ENCODE measurements at regions not wholly inside any gene's neighbourhood (a gene's known extent, or its start where the extent isn't known, plus 50 kb on each side); places are given as distances from the start of the nearest gene placed in this dataset.

DNA sequence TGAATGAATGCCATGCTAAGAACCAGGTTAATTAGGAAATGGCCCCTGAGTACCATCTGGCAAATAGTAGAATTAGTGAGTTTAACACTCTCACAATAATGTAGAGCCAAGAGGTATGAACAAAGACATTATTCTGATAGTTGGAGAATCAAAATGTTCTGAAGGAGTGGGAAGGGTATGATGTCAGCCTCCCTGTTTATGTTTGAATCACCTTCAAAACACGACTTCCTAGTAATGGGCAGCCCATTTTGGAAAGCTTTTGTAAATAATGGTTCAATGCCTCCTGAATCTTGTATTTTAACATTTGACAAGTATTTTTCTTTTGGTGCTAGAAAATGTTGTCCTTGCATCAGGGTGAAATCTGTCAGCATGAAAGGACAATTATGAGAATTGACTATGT, 108.3 kb downstream of the DSEL start:
- Histone ChIP-seq H3K4me1 (no peaks in the 10 kb centered on the region), H3K36me3 (no peaks in the 10 kb centered on the region), H3K27ac (no peak overlapping the region), H3K27me3 (no peaks in the 10 kb centered on the region), H3K9me3 (no peaks in the 10 kb centered on the region), H3K4me3 (no peak overlapping the region)
- ATAC-seq (ENCODE audit: low FRiP score in 2 of 2) (no peak), DNase-seq (no peak)
- TF ChIP-seq EP300 (IDR thresholded peaks at IDR 0.05), result no peak
- TF ChIP-seq POLR2A (IDR thresholded peaks at IDR 0.05), result no peak
- TF ChIP-seq POLR2AphosphoS5 (IDR thresholded peaks at IDR 0.05), result no peak
- TF ChIP-seq CTCF (IDR thresholded peaks at IDR 0.05), result no peak
- WGBS, 2 donors, result 37 to 45% methylated on average over 1 of the region's 1 CpG

GRCh38 chr18:67406714-67407113, 109.8 kb downstream of the DSEL start:
- no peak for ATAC-seq (ENCODE audit: low FRiP score in 2 of 2)
- H3K4me1 ChIP-seq, result no peaks in the 10 kb centered on the region
- no peak overlapping the region for H3K27ac ChIP-seq
- TF ChIP-seq CTCF (IDR thresholded peaks at IDR 0.05), result no peak
- no peak for TF ChIP-seq POLR2A (IDR thresholded peaks at IDR 0.05)
- TF ChIP-seq POLR2AphosphoS5 (IDR thresholded peaks at IDR 0.05), result no peak
- TF ChIP-seq EP300 (IDR thresholded peaks at IDR 0.05), result no peak
- H3K9me3 ChIP-seq, result no peaks in the 10 kb centered on the region
- H3K27me3 ChIP-seq, result no peaks in the 10 kb centered on the region
- no peak for DNase-seq
- no peaks in the 10 kb centered on the region for H3K36me3 ChIP-seq
- no peak overlapping the region for H3K4me3 ChIP-seq
- WGBS, 2 donors, result 50 to 59% methylated on average over 2 of the region's 2 CpGs

GRCh38 chr18:67402543-67402942, 114.0 kb downstream of the DSEL start:
- no peak overlapping the region for H3K4me3 ChIP-seq
- no peak for TF ChIP-seq CTCF (IDR thresholded peaks at IDR 0.05)
- H3K27me3 ChIP-seq, result no peaks in the 10 kb centered on the region
- ATAC-seq (ENCODE audit: low FRiP score in 2 of 2), result no peak
- WGBS, 2 donors, result 23 to 33% methylated on average over 1 of the region's 1 CpG
- no peak overlapping the region for H3K27ac ChIP-seq
- no peaks in the 10 kb centered on the region for H3K36me3 ChIP-seq
- no peak for DNase-seq
- no peaks in the 10 kb centered on the region for H3K4me1 ChIP-seq
- peaks cover 0 to 2% (median 0%) of the 10 kb centered on the region in 4 donors for H3K9me3 ChIP-seq

- DNase-seq (no peak), ATAC-seq (ENCODE audit: low FRiP score in 2 of 2) (no peak)
- TF ChIP-seq CTCF (IDR thresholded peaks at IDR 0.05), result no peak
- TF ChIP-seq EP300 (IDR thresholded peaks at IDR 0.05), result no peak
- no peak for TF ChIP-seq POLR2AphosphoS5 (IDR thresholded peaks at IDR 0.05)
- no peak for TF ChIP-seq POLR2A (IDR thresholded peaks at IDR 0.05)
- H3K4me3 ChIP-seq, result no peak overlapping the region
- H3K27ac ChIP-seq, result no peak overlapping the region
- H3K4me1 ChIP-seq, result no peaks in the 10 kb centered on the region
- H3K9me3 ChIP-seq, result peaks cover 0 to 4% (median 0%) of the 10 kb centered on the region in 4 donors
- no peaks in the 10 kb centered on the region for H3K36me3 ChIP-seq
- WGBS, 2 donors, result 69 to 75% methylated on average over 4 of the region's 4 CpGs
- no peaks in the 10 kb centered on the region for H3K27me3 ChIP-seq
These were observed 115.9 kb downstream of the DSEL start for GRCh38 chr18:67400502-67401117.

GRCh38 chr18:67386032-67386431, 130.5 kb downstream of the DSEL start:
- no peaks in the 10 kb centered on the region for H3K4me1 ChIP-seq
- H3K9me3 ChIP-seq, result no peaks in the 10 kb centered on the region
- no peak overlapping the region for H3K27ac ChIP-seq
- no peak overlapping the region for H3K4me3 ChIP-seq
- TF ChIP-seq POLR2AphosphoS5 (IDR thresholded peaks at IDR 0.05), result no peak
- no peak for TF ChIP-seq CTCF (IDR thresholded peaks at IDR 0.05)
- TF ChIP-seq POLR2A (IDR thresholded peaks at IDR 0.05), result no peak
- no peak for TF ChIP-seq EP300 (IDR thresholded peaks at IDR 0.05)
- DNase-seq, result no peak
- WGBS, 2 donors, result 65 to 68% methylated on average over 3 of the region's 3 CpGs
- no peaks in the 10 kb centered on the region for H3K27me3 ChIP-seq
- no peaks in the 10 kb centered on the region for H3K36me3 ChIP-seq
- no peak for ATAC-seq (ENCODE audit: low FRiP score in 2 of 2)
